ENCODE measurements at regions not wholly inside any gene's neighbourhood (a gene's known extent, or its start where the extent isn't known, plus 50 kb on each side); places are given as distances from the start of the nearest gene placed in this dataset.

- no peak for TF ChIP-seq CTCF (IDR thresholded peaks at IDR 0.05)
- TF ChIP-seq POLR2AphosphoS5 (IDR thresholded peaks at IDR 0.05): no peak
These were observed 99.5 kb upstream of the EEPD1 start for GRCh38 chr7:36053589-36053988.
